HepG2 (cell line): ENCODE measurements at regions not wholly inside any gene's neighbourhood (a gene's known extent, or its start where the extent isn't known, plus 50 kb on each side); places are given as distances from the start of the nearest gene placed in this dataset.

Experiments used
- ATAC-seq: fragments of 200-7000 bp; cut with Tn5 transposase; 3 replicates; pipeline ENCODE4 v1.9.1; 2020; ENCODE audit warnings: mild to moderate bottlenecking, moderate library complexity
- BruUV-seq: library from RNA; stranded (reverse); fragments of 400-500 nt; replicated peaks from 2 replicates; lab custom pipeline; 2021; lab: Mats Ljungman, UMichigan
- CTCF ChIA-PET: fragments of 300-600 bp; formaldehyde crosslinking; extraction: SDS; loops from one replicate; lab custom pipeline; 2021; ENCODE audit warnings: low total read pairs, inconsistent platforms, low intra/inter-chr PET ratio; lab: Yijun Ruan, JAX
- POLR2A ChIA-PET: fragments of 350-600 bp; sonication (Branson Sonifier 250); formaldehyde crosslinking; loops from one replicate; lab custom pipeline; 2020; ENCODE audit warnings: antibody characterized with exemption, inconsistent platforms; lab: Yijun Ruan, JAX
- DNase-seq: peaks from one replicate; pipeline ENCODE4 v3.0.0-alpha.2; 2015; ENCODE audit warnings: low spot score
- FAIRE-seq: peaks from 3 replicates; lab custom pipeline; 2011; peaks lifted over from hg19 to GRCh38; lab: Jason Lieb, UNC
- H2AFZ ChIP-seq: one replicate; pipeline ENCODE4 v1.6.1; 2011; ENCODE audit warnings: low read length, inconsistent platforms
- H3K27ac ChIP-seq: fragments of 300-600 bp; 3 replicates; pipeline ENCODE4 v1.8.0; 2011; ENCODE audit warnings: mixed run types, mild to moderate bottlenecking, mixed read lengths, low read length, inconsistent platforms; ENCODE audit not compliant: insufficient read depth; ENCODE audit errors: extremely low read length
- H3K27me3 ChIP-seq, 2 experiments: fragments of 200-600 bp in 1 of 2; 2 replicates in 1 of 2; 3 replicates in 1 of 2; pipeline versions ENCODE4 v1.6.0 to v1.8.0; 2011; ENCODE audit warnings: low read length in 2 of 2, mild to moderate bottlenecking in 2 of 2, moderate library complexity in 2 of 2, inconsistent platforms in 1 of 2; ENCODE audit not compliant: insufficient read depth in 2 of 2, control insufficient read depth in 1 of 2
- H3K36me3 ChIP-seq, 2 experiments: fragments of 200-600 bp in 1 of 2; replicated peaks in 1 of 2; 2 replicates in 1 of 2; 3 replicates in 1 of 2; pipeline versions ENCODE4 v1.5.1 to v1.8.0; 2011; ENCODE audit warnings: low read length in 2 of 2, inconsistent platforms in 1 of 2; ENCODE audit not compliant: insufficient read depth in 2 of 2, control insufficient read depth in 1 of 2
- H3K4me1 ChIP-seq: 2 replicates; pipeline ENCODE4 v1.5.1; 2012; ENCODE audit warnings: low read length, inconsistent platforms; ENCODE audit not compliant: insufficient read depth
- H3K4me2 ChIP-seq: 2 replicates; pipeline ENCODE4 v1.6.0; 2011; ENCODE audit warnings: low read depth, low read length, inconsistent platforms
- H3K4me3 ChIP-seq, 3 experiments: fragments of 200-600 bp in 1 of 3; sonication (generic), shearing (Covaris generic) in 1 of 3; replicated peaks in 1 of 3; 2 replicates each; pipeline ENCODE4 v1.5.1; 2011 to 2016; ENCODE audit warnings: low read length in 3 of 3, inconsistent platforms in 2 of 3, low read depth in 2 of 3, mild to moderate bottlenecking in 2 of 3, control low read depth in 1 of 3, mixed read lengths in 1 of 3; ENCODE audit not compliant: insufficient read depth in 1 of 3
- H3K79me2 ChIP-seq: one replicate; pipeline ENCODE4 v1.6.1; 2011; ENCODE audit warnings: low read length, inconsistent platforms; ENCODE audit not compliant: insufficient read depth
- H3K9ac ChIP-seq: 2 replicates; pipeline ENCODE4 v1.6.0; 2011; ENCODE audit warnings: mild to moderate bottlenecking, low read depth, low read length, inconsistent platforms; ENCODE audit not compliant: insufficient read depth
- H3K9me3 ChIP-seq: 2 replicates; pipeline ENCODE4 v1.5.1; 2012; ENCODE audit warnings: mild to moderate bottlenecking, low read length
- H4K20me1 ChIP-seq: 2 replicates; pipeline ENCODE4 v1.6.0; 2011; ENCODE audit warnings: inconsistent platforms, mild to moderate bottlenecking, low read length, moderate library complexity; ENCODE audit not compliant: insufficient read depth
- DMAP1 ChIP-seq: IDR thresholded peaks from 2 replicates; pipeline ENCODE4 v1.6.1; 2016
- NR1H2 ChIP-seq: sonication (generic); formaldehyde crosslinking; IDR thresholded peaks from 2 replicates; pipeline ENCODE4 v1.8.1; 2022; ENCODE audit warnings: low read depth, missing genetic modification reagents, borderline replicate concordance
- SP5 ChIP-seq: IDR thresholded peaks from 2 replicates; pipeline ENCODE4 v1.6.1; 2016; ENCODE audit warnings: low read depth, borderline replicate concordance
- ZBTB42 ChIP-seq: sonication (generic); formaldehyde crosslinking; IDR thresholded peaks from 2 replicates; pipeline ENCODE4 v1.5.0; 2020; ENCODE audit warnings: mild to moderate bottlenecking, missing genetic modification reagents
- ZFP62 ChIP-seq: sonication (generic); formaldehyde crosslinking; IDR thresholded peaks from 2 replicates; pipeline ENCODE4 v1.4.0; 2020; ENCODE audit warnings: missing genetic modification reagents
- ZNF562 ChIP-seq: sonication (generic); formaldehyde crosslinking; IDR thresholded peaks from 2 replicates; pipeline ENCODE4 v1.8.0; 2022; ENCODE audit warnings: missing genetic modification reagents, borderline replicate concordance
- WGBS: methylation state at CpG from one replicate; pipeline ENCODE4 v1.1.6; 2017; ENCODE audit warnings: low lambda C conversion rate; 5-methylcytosine and 5-hydroxymethylcytosine counted together
- in situ Hi-C: cut with HindIII; loops from 2 replicates; pipeline ENCODE4 v1.10.0; 2017; ENCODE audit warnings: low pct_unique_long_range_greater_than_20kb; ENCODE audit not compliant: extremely low pct_ligation_motif_present
- intact Hi-C: fragments of 100-400 bp; cut with micrococcal nuclease; formaldehyde crosslinking; loops from one replicate; pipeline ENCODE4 v1.10.0; 2022; ENCODE audit not compliant: unreplicated experiment
- TF ChIP-seq, protein P1 (sequence below): sonication (generic); formaldehyde crosslinking; IDR thresholded peaks from 2 replicates; pipeline ENCODE4 v1.8.1; 2023; ENCODE audit warnings: mild to moderate bottlenecking, moderate library complexity, missing genetic modification reagents
- TF ChIP-seq, protein P2 (sequence below): sonication (generic); formaldehyde crosslinking; IDR thresholded peaks from 2 replicates; pipeline ENCODE4 v1.4.0; 2020; ENCODE audit warnings: missing genetic modification reagents, borderline replicate concordance
- TF ChIP-seq, protein P3 (sequence below), 2 experiments: sonication (generic) in 1 of 2; formaldehyde crosslinking in 1 of 2; IDR thresholded peaks; 2 replicates each; pipeline versions ENCODE4 v1.6.1 to v1.9.0; 2014 to 2022; ENCODE audit warnings: antibody characterized with exemption in 1 of 2, borderline replicate concordance in 1 of 2, inconsistent platforms in 1 of 2, low read depth in 1 of 2, missing genetic modification reagents in 1 of 2
- TF ChIP-seq, protein P4 (sequence below): sonication (generic); formaldehyde crosslinking; IDR thresholded peaks from 2 replicates; pipeline ENCODE4 v1.5.0; 2020; ENCODE audit warnings: mild to moderate bottlenecking, missing genetic modification reagents

DNA sequence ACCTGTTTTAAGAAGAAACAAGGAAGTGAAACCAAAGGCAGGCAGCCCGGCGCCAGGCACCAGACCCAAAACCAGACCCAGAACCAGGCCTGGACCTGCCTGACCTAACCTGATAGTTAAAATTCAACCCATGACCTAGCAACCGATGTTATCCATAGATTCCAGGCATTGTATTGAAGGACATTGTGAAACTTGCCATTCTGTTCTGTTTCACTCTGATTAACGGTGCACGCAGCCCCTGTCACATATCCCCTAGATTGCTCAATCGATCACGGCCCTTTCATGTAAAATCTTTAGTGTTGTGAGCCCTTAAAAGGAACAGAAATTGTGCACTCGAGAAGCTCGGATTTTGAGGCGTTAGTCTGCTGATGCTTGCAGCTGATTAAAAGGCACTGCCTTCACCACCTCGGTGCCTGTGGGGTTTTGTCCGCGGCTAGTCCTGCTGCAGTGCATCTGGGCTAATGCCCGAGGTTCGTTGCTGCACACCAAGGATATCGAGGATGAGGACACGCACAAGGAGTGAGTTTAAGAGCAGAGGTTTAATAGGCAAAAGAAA, 262.5 kb upstream of the TMEM132C start (continued):
- TF ChIP-seq, protein P1, sequence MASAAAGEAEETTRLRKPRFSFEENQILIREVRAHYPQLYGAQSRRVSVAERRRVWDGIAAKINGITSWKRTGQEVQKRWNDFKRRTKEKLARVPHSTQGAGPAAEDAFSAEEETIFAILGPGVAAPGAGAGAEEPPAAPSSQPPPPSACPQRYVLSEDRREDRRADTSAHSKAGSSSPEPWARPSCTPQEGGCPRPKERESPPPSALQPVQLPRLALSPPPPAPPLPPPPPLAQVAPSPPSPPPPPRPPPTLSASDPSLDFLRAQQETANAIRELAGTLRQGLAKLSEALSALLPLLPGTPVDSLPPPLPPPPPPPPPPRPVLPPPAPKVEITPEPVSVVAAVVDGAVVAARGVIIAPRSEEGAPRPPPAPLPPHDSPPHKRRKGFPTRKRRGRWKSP (CRISPR knock-in tag), result no peak
- TF ChIP-seq, protein P2, sequence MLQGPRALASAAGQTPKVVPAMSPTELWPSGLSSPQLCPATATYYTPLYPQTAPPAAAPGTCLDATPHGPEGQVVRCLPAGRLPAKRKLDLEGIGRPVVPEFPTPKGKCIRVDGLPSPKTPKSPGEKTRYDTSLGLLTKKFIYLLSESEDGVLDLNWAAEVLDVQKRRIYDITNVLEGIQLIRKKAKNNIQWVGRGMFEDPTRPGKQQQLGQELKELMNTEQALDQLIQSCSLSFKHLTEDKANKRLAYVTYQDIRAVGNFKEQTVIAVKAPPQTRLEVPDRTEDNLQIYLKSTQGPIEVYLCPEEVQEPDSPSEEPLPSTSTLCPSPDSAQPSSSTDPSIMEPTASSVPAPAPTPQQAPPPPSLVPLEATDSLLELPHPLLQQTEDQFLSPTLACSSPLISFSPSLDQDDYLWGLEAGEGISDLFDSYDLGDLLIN (CRISPR knock-in tag), result no peak
- no peak for TF ChIP-seq DMAP1
- no peak for TF ChIP-seq ZFP62

DNA sequence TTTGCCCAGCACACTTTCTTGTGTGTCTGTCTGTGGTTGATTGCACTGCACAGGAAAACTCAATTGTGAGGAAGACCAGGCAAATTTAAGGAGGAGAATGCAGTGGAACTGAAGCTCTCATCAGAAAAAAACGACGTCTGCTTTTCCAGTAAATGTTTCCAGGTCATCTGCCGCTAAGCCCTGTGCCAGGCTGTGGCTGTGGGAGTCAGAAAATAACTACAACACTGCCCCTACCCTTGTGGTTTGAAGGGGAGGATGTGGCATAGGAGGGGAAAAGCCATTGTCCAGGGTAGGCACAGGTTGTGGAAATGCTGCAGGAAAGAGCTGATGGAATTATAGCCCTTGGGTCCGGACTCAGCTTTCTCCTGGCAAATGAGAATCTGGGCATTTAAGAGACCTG, 259.7 kb upstream of the TMEM132C start:
- Histone ChIP-seq H3K4me2 (no peak overlapping the region), H3K9me3 (no peaks in the 10 kb centered on the region), H3K27ac (no peak overlapping the region)
- BruUV-seq, result no TSS peak
- TF ChIP-seq ZNF562 (no peak), SP5 (CRISPR knock-in tag) (no peak), ZBTB42 (CRISPR knock-in tag) (no peak), NR1H2 (CRISPR knock-in tag) (no peak)
- TF ChIP-seq, protein P3, sequence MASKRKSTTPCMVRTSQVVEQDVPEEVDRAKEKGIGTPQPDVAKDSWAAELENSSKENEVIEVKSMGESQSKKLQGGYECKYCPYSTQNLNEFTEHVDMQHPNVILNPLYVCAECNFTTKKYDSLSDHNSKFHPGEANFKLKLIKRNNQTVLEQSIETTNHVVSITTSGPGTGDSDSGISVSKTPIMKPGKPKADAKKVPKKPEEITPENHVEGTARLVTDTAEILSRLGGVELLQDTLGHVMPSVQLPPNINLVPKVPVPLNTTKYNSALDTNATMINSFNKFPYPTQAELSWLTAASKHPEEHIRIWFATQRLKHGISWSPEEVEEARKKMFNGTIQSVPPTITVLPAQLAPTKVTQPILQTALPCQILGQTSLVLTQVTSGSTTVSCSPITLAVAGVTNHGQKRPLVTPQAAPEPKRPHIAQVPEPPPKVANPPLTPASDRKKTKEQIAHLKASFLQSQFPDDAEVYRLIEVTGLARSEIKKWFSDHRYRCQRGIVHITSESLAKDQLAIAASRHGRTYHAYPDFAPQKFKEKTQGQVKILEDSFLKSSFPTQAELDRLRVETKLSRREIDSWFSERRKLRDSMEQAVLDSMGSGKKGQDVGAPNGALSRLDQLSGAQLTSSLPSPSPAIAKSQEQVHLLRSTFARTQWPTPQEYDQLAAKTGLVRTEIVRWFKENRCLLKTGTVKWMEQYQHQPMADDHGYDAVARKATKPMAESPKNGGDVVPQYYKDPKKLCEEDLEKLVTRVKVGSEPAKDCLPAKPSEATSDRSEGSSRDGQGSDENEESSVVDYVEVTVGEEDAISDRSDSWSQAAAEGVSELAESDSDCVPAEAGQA (IDR thresholded peaks at IDR 0.05; ENCODE audit: low read depth), result no peak
- TF ChIP-seq, protein P3 (CRISPR knock-in tag; IDR thresholded peaks at IDR 0.05; ENCODE audit: borderline replicate concordance), result no peak
- TF ChIP-seq, protein P4, sequence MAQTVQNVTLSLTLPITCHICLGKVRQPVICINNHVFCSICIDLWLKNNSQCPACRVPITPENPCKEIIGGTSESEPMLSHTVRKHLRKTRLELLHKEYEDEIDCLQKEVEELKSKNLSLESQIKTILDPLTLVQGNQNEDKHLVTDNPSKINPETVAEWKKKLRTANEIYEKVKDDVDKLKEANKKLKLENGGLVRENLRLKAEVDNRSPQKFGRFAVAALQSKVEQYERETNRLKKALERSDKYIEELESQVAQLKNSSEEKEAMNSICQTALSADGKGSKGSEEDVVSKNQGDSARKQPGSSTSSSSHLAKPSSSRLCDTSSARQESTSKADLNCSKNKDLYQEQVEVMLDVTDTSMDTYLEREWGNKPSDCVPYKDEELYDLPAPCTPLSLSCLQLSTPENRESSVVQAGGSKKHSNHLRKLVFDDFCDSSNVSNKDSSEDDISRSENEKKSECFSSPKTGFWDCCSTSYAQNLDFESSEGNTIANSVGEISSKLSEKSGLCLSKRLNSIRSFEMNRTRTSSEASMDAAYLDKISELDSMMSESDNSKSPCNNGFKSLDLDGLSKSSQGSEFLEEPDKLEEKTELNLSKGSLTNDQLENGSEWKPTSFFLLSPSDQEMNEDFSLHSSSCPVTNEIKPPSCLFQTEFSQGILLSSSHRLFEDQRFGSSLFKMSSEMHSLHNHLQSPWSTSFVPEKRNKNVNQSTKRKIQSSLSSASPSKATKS, result no peak
- TF ChIP-seq, all 625 proteins: peak for 0
- H3K79me2 ChIP-seq, result no peaks in the 10 kb centered on the region
- H3K4me1 ChIP-seq, result no peaks in the 10 kb centered on the region
- H3K36me3 ChIP-seq, result no peaks in the 10 kb centered on the region
- WGBS, result 0% methylated on average over 1 of the region's 4 CpGs
- no peak overlapping the region for H2AFZ ChIP-seq
- H3K4me3 ChIP-seq, result no peak overlapping the region
- H3K9ac ChIP-seq, result no peak overlapping the region
- ChIA-PET CTCF (no interaction called here), POLR2A (no interaction called here)
- H3K27me3 ChIP-seq, result no peaks in the 10 kb centered on the region
- no peaks in the 10 kb centered on the region for H4K20me1 ChIP-seq
- DNase-seq (no peak), FAIRE-seq (no peak), ATAC-seq (no peak)
- in situ Hi-C loops (no loop called here), intact Hi-C loops (no loop called here)
